PC-3 (cell line): ENCODE measurements at regions not wholly inside any gene's neighbourhood (a gene's known extent, or its start where the extent isn't known, plus 50 kb on each side); places are given as distances from the start of the nearest gene placed in this dataset.

Experiments
- ATAC-seq: fragments of 200-7000 bp; cut with Tn5 transposase; 2 replicates; pipeline ENCODE4 v1.9.1; 2020; ENCODE audit warnings: mild to moderate bottlenecking, moderate library complexity
- BruUV-seq: library from RNA; stranded (reverse); fragments of 400-500 nt; replicated peaks from 2 replicates; lab custom pipeline; 2021; lab: Mats Ljungman, UMichigan
- CTCF ChIA-PET: fragments of 300-600 bp; sonication (Branson Sonifier 250); formaldehyde crosslinking; loops from one replicate; lab custom pipeline; 2022; ENCODE audit warnings: antibody characterized with exemption; lab: Charles Lee
- POLR2A ChIA-PET: fragments of 300-600 bp; sonication (Branson Sonifier 250); formaldehyde crosslinking; loops from one replicate; lab custom pipeline; 2022; ENCODE audit warnings: antibody characterized with exemption; ENCODE audit not compliant: unreplicated experiment; lab: Charles Lee
- DNase-seq: peaks from one replicate; pipeline ENCODE4 v3.0.0-alpha.2; 2015
- H2AFZ ChIP-seq: fragments of 300-600 bp; sonication (generic); 2 replicates; pipeline ENCODE4 v1.6.0; 2016; ENCODE audit warnings: antibody characterized with exemption, low read length
- H3F3A ChIP-seq: fragments of 300-600 bp; sonication (generic); one replicate; pipeline ENCODE4 v1.6.0; 2017; ENCODE audit warnings: antibody characterized with exemption, low read length, control low read depth, mild to moderate bottlenecking; ENCODE audit not compliant: unreplicated experiment
- H3K27ac ChIP-seq: fragments of 300-600 bp; sonication (generic); 2 replicates; pipeline ENCODE4 v1.5.1; 2016; ENCODE audit warnings: mild to moderate bottlenecking, low read length
- H3K27me3 ChIP-seq: fragments of 300-600 bp; sonication (generic); 2 replicates; pipeline ENCODE4 v1.6.1; 2016; ENCODE audit warnings: low read length, mixed read lengths
- H3K36me3 ChIP-seq: fragments of 300-600 bp; sonication (generic); 2 replicates; pipeline ENCODE4 v1.6.1; 2016; ENCODE audit warnings: low read depth, mixed run types, low read length, mixed read lengths
- H3K4me1 ChIP-seq: fragments of 300-600 bp; sonication (generic); 2 replicates; pipeline ENCODE4 v1.5.1; 2016; ENCODE audit warnings: low read length; ENCODE audit not compliant: insufficient read depth
- H3K4me2 ChIP-seq: fragments of 300-600 bp; sonication (generic); 2 replicates; pipeline ENCODE4 v1.6.0; 2016; ENCODE audit warnings: low read length
- H3K4me3 ChIP-seq: fragments of 300-600 bp; sonication (generic); 2 replicates; pipeline ENCODE4 v1.5.1; 2016; ENCODE audit warnings: mild to moderate bottlenecking, low read length, mixed read lengths
- H3K79me2 ChIP-seq: fragments of 300-600 bp; sonication (generic); 2 replicates; pipeline ENCODE4 v1.6.1; 2017; ENCODE audit warnings: low read length, mixed read lengths
- H3K9ac ChIP-seq: fragments of 300-600 bp; sonication (generic); 2 replicates; pipeline ENCODE4 v1.6.0; 2016; ENCODE audit warnings: mild to moderate bottlenecking, low read length
- H3K9me2 ChIP-seq: fragments of 300-600 bp; sonication (generic); replicated peaks from 2 replicates; pipeline ENCODE4 v1.6.1; 2016; ENCODE audit warnings: mixed run types, low read length, mixed read lengths
- H3K9me3 ChIP-seq: fragments of 300-600 bp; sonication (generic); 2 replicates; pipeline ENCODE4 v1.6.1; 2016; ENCODE audit warnings: low read length, mixed read lengths
- H4K20me1 ChIP-seq: fragments of 300-600 bp; sonication (generic); 2 replicates; pipeline ENCODE4 v1.6.1; 2016; ENCODE audit warnings: low read length, mixed read lengths
- CTCF ChIP-seq: fragments of 300-600 bp; sonication (generic); conservative IDR thresholded peaks from 2 replicates; pipeline ENCODE4 v1.5.1; 2017; ENCODE audit warnings: antibody characterized with exemption, low read depth, mild to moderate bottlenecking, low read length
- EZH2 ChIP-seq: fragments of 300-600 bp; sonication (generic); IDR thresholded peaks from one replicate; pipeline ENCODE4 v1.6.1; 2017; ENCODE audit warnings: antibody characterized with exemption, mild to moderate bottlenecking, low read length; ENCODE audit not compliant: unreplicated experiment
- EZH2phosphoT487 ChIP-seq: fragments of 300-600 bp; sonication (generic); IDR thresholded peaks from 2 replicates; pipeline ENCODE4 v1.6.1; 2018; ENCODE audit warnings: mild to moderate bottlenecking, antibody characterized with exemption, low read length, borderline replicate concordance
- intact Hi-C: fragments of 100-400 bp; cut with micrococcal nuclease; formaldehyde crosslinking; loops from 2 replicates; pipeline ENCODE4 v1.9.0; 2023

- no peaks in the 10 kb centered on the region for H3K9me2 ChIP-seq
- no peak for TF ChIP-seq EZH2phosphoT487
- TF ChIP-seq EZH2: no peak
- no peak for TF ChIP-seq CTCF
- no TSS peak for BruUV-seq
- intact Hi-C loops: no loop called here
- no peaks in the 10 kb centered on the region for H3K27me3 ChIP-seq
- H3K4me2 ChIP-seq: no peak overlapping the region
- no peaks in the 10 kb centered on the region for H3K79me2 ChIP-seq
- no peak overlapping the region for H3K4me3 ChIP-seq
- H3K9me3 ChIP-seq: no peaks in the 10 kb centered on the region
- no peak for DNase-seq
- POLR2A ChIA-PET: no interaction called here
- no peaks in the 10 kb centered on the region; the same call in 1 of the 2 replicates for H3K4me1 ChIP-seq
- H3K9ac ChIP-seq: no peak overlapping the region
- no peaks in the 10 kb centered on the region for H3F3A ChIP-seq
- H4K20me1 ChIP-seq: no peaks in the 10 kb centered on the region
- H2AFZ ChIP-seq: no peak overlapping the region
- no peak overlapping the region for H3K27ac ChIP-seq
- CTCF ChIA-PET: no interaction called here
- no peaks in the 10 kb centered on the region for H3K36me3 ChIP-seq
- no peak for ATAC-seq
Measured at GRCh38 chr6:169051371-169051770, 202.3 kb downstream of the THBS2 start.

- CTCF ChIA-PET: no interaction called here
Measured at GRCh38 chr6:169048865-169049205, 204.8 kb downstream of the THBS2 start.

More at GRCh38 chr6:169048865-169049205, 204.8 kb downstream of the THBS2 start:
- Histone ChIP-seq H3K79me2 (no peaks in the 10 kb centered on the region), H3K36me3 (no peaks in the 10 kb centered on the region), H3K4me3 (no peak overlapping the region), H4K20me1 (no peaks in the 10 kb centered on the region), H3K27me3 (no peaks in the 10 kb centered on the region), H3K9ac (no peak overlapping the region), H3K27ac (no peak overlapping the region), H3K9me2 (no peaks in the 10 kb centered on the region), H3K4me2 (no peak overlapping the region), H3K4me1 (no peaks in the 10 kb centered on the region; the same call in 1 of the 2 replicates), H3K9me3 (no peaks in the 10 kb centered on the region), H3F3A (no peaks in the 10 kb centered on the region), H2AFZ (no peak overlapping the region)
- POLR2A ChIA-PET: no interaction called here
- BruUV-seq: no TSS peak
- ATAC-seq (no peak), DNase-seq (no peak)
- intact Hi-C loops: no loop called here
- no peak for TF ChIP-seq CTCF
- no peak for TF ChIP-seq EZH2phosphoT487
- TF ChIP-seq EZH2: no peak
